Liver (tissue), 3 donors: ENCODE measurements at regions not wholly inside any gene's neighbourhood (a gene's known extent, or its start where the extent isn't known, plus 50 kb on each side); places are given as distances from the start of the nearest gene placed in this dataset.
A peak's percentile ranks its signal among the peaks of the same experiment; 100 is the strongest.

Experiments
- MAX ChIP-seq: IDR thresholded peaks from 2 replicates; pipeline ENCODE4 v1.6.1; 2016; ENCODE audit warnings: antibody characterized with exemption
- RAD21 ChIP-seq, 2 donors: IDR thresholded peaks; 2 replicates each; pipeline ENCODE4 v1.6.1; 2016; ENCODE audit warnings: antibody characterized with exemption in 2 of 2, mild to moderate bottlenecking in 2 of 2
- REST ChIP-seq: IDR thresholded peaks from 2 replicates; pipeline ENCODE4 v1.6.1; 2016; ENCODE audit warnings: antibody characterized with exemption, mild to moderate bottlenecking
- SP1 ChIP-seq: IDR thresholded peaks from 2 replicates; pipeline ENCODE4 v1.6.1; 2018; ENCODE audit warnings: antibody characterized with exemption, mild to moderate bottlenecking
- TAF1 ChIP-seq: conservative IDR thresholded peaks from 2 replicates; pipeline ENCODE4 v1.6.1; 2016; ENCODE audit warnings: antibody characterized with exemption, mild to moderate bottlenecking
- YY1 ChIP-seq: IDR thresholded peaks from 2 replicates; pipeline ENCODE4 v1.6.1; 2016; ENCODE audit warnings: antibody characterized with exemption, mild to moderate bottlenecking
- TF ChIP-seq, protein P1 (sequence below): fragments of 150-350 bp; IDR thresholded peaks from 2 replicates; pipeline ENCODE4 v1.5.1; 2017; ENCODE audit warnings: improper control_type of control experiment, low read depth, low read length; ENCODE audit not compliant: missing input control
- TF ChIP-seq, protein P2 (sequence below): IDR thresholded peaks from 2 replicates; pipeline ENCODE4 v1.6.1; 2016; ENCODE audit warnings: antibody characterized with exemption
- TF ChIP-seq, protein P3 (sequence below): IDR thresholded peaks from 2 replicates; pipeline ENCODE4 v1.6.1; 2016; ENCODE audit warnings: antibody characterized with exemption
- donor health status: healthy.
- donor health status: healthy.

- TF ChIP-seq, protein P1, sequence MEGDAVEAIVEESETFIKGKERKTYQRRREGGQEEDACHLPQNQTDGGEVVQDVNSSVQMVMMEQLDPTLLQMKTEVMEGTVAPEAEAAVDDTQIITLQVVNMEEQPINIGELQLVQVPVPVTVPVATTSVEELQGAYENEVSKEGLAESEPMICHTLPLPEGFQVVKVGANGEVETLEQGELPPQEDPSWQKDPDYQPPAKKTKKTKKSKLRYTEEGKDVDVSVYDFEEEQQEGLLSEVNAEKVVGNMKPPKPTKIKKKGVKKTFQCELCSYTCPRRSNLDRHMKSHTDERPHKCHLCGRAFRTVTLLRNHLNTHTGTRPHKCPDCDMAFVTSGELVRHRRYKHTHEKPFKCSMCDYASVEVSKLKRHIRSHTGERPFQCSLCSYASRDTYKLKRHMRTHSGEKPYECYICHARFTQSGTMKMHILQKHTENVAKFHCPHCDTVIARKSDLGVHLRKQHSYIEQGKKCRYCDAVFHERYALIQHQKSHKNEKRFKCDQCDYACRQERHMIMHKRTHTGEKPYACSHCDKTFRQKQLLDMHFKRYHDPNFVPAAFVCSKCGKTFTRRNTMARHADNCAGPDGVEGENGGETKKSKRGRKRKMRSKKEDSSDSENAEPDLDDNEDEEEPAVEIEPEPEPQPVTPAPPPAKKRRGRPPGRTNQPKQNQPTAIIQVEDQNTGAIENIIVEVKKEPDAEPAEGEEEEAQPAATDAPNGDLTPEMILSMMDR, result no peak
- TF ChIP-seq SP1 (no peak), YY1 (no peak), MAX (no peak), RAD21 (IDR thresholded peaks at IDR 0.05) (peak in 1 of 2 donors; percentile 30), REST (no peak), TAF1 (no peak)
- TF ChIP-seq, protein P2, sequence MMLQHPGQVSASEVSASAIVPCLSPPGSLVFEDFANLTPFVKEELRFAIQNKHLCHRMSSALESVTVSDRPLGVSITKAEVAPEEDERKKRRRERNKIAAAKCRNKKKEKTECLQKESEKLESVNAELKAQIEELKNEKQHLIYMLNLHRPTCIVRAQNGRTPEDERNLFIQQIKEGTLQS, result no peak
- TF ChIP-seq, protein P3, sequence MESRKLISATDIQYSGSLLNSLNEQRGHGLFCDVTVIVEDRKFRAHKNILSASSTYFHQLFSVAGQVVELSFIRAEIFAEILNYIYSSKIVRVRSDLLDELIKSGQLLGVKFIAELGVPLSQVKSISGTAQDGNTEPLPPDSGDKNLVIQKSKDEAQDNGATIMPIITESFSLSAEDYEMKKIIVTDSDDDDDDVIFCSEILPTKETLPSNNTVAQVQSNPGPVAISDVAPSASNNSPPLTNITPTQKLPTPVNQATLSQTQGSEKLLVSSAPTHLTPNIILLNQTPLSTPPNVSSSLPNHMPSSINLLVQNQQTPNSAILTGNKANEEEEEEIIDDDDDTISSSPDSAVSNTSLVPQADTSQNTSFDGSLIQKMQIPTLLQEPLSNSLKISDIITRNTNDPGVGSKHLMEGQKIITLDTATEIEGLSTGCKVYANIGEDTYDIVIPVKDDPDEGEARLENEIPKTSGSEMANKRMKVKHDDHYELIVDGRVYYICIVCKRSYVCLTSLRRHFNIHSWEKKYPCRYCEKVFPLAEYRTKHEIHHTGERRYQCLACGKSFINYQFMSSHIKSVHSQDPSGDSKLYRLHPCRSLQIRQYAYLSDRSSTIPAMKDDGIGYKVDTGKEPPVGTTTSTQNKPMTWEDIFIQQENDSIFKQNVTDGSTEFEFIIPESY, result no peak
Measured at GRCh38 chr4:186948361-186949242, 224.9 kb upstream of the FAT1 start.
